ENCODE measurements at regions not wholly inside any gene's neighbourhood (a gene's known extent, or its start where the extent isn't known, plus 50 kb on each side); places are given as distances from the start of the nearest gene placed in this dataset.

- no peaks in the 10 kb centered on the region for H3K36me3 ChIP-seq (ENCODE audit: insufficient read depth)
- 49% methylated on average over 14 of the region's 14 CpGs for WGBS
- no peaks in the 10 kb centered on the region for H3K4me1 ChIP-seq (ENCODE audit: insufficient read depth)
- H3K27ac ChIP-seq (ENCODE audit: low read depth): no peak overlapping the region
- H3K4me3 ChIP-seq (ENCODE audit: low read depth, low read length): no peak overlapping the region
- no peak for DNase-seq (ENCODE audit: extremely low spot score)
Measured at GRCh38 chr1:22296701-22297591, 154.0 kb upstream of the WNT4 start.

- 69% methylated on average over 1 of the region's 1 CpG for WGBS
- Histone ChIP-seq H3K4me1 (ENCODE audit: insufficient read depth) (no peaks in the 10 kb centered on the region), H3K27ac (ENCODE audit: low read depth) (no peak overlapping the region), H3K36me3 (ENCODE audit: insufficient read depth) (no peaks in the 10 kb centered on the region), H3K4me3 (ENCODE audit: low read depth, low read length) (no peak overlapping the region)
- DNase-seq (ENCODE audit: extremely low spot score): no peak
Measured at GRCh38 chr1:22297999-22298398, 153.7 kb upstream of the ZBTB40 start.

- no peak for DNase-seq (ENCODE audit: extremely low spot score)
- no peaks in the 10 kb centered on the region for H3K4me1 ChIP-seq (ENCODE audit: insufficient read depth)
Measured at GRCh38 chr1:22303816-22304215, 147.8 kb upstream of the ZBTB40 start.

GRCh38 chr1:22309572-22309971, 142.1 kb upstream of the ZBTB40 start:
- no peak for DNase-seq (ENCODE audit: extremely low spot score)
- no peak overlapping the region for H3K27ac ChIP-seq (ENCODE audit: low read depth)
- WGBS: 92% methylated on average over 2 of the region's 2 CpGs
- no peaks in the 10 kb centered on the region for H3K4me1 ChIP-seq (ENCODE audit: insufficient read depth)
- H3K4me3 ChIP-seq (ENCODE audit: low read depth, low read length): no peak overlapping the region
- H3K36me3 ChIP-seq (ENCODE audit: insufficient read depth): no peaks in the 10 kb centered on the region

More at GRCh38 chr1:22303816-22304215, 147.8 kb upstream of the ZBTB40 start:
- Histone ChIP-seq H3K27ac (ENCODE audit: low read depth) (no peak overlapping the region), H3K36me3 (ENCODE audit: insufficient read depth) (no peaks in the 10 kb centered on the region), H3K4me3 (ENCODE audit: low read depth, low read length) (no peak overlapping the region)

GRCh38 chr1:22311461-22311860, 140.2 kb upstream of the ZBTB40 start:
- WGBS: 91% methylated on average over 6 of the region's 6 CpGs
- Histone ChIP-seq H3K36me3 (ENCODE audit: insufficient read depth) (no peaks in the 10 kb centered on the region), H3K27ac (ENCODE audit: low read depth) (no peak overlapping the region), H3K4me3 (ENCODE audit: low read depth, low read length) (no peak overlapping the region), H3K4me1 (ENCODE audit: insufficient read depth) (no peaks in the 10 kb centered on the region)
- no peak for DNase-seq (ENCODE audit: extremely low spot score)

GRCh38 chr1:22313321-22313720, 138.3 kb upstream of the ZBTB40 start:
- 83% methylated on average over 8 of the region's 8 CpGs for WGBS
- no peak for DNase-seq (ENCODE audit: extremely low spot score)

GRCh38 chr1:22314706-22315105, 136.9 kb upstream of the ZBTB40 start:
- Histone ChIP-seq H3K4me3 (ENCODE audit: low read depth, low read length) (no peak overlapping the region), H3K4me1 (ENCODE audit: insufficient read depth) (no peaks in the 10 kb centered on the region), H3K27ac (ENCODE audit: low read depth) (no peak overlapping the region), H3K36me3 (ENCODE audit: insufficient read depth) (no peaks in the 10 kb centered on the region)
- DNase-seq (ENCODE audit: extremely low spot score): no peak
- 91% methylated on average over 11 of the region's 11 CpGs for WGBS

More at GRCh38 chr1:22313321-22313720, 138.3 kb upstream of the ZBTB40 start:
- Histone ChIP-seq H3K4me3 (ENCODE audit: low read depth, low read length) (no peak overlapping the region), H3K36me3 (ENCODE audit: insufficient read depth) (no peaks in the 10 kb centered on the region), H3K27ac (ENCODE audit: low read depth) (no peak overlapping the region), H3K4me1 (ENCODE audit: insufficient read depth) (no peaks in the 10 kb centered on the region)

GRCh38 chr1:22315315-22316078, 136.2 kb upstream of the ZBTB40 start:
- H3K4me3 ChIP-seq (ENCODE audit: low read depth, low read length): no peak overlapping the region
- no peak overlapping the region for H3K27ac ChIP-seq (ENCODE audit: low read depth)
- whole genome bisulfite sequencing: 82% methylated on average over 21 of the region's 21 CpGs
- no peaks in the 10 kb centered on the region for H3K36me3 ChIP-seq (ENCODE audit: insufficient read depth)
- no peaks in the 10 kb centered on the region for H3K4me1 ChIP-seq (ENCODE audit: insufficient read depth)
- no peak for DNase-seq (ENCODE audit: extremely low spot score)

- Histone ChIP-seq H3K27ac (ENCODE audit: low read depth) (no peak overlapping the region), H3K36me3 (ENCODE audit: insufficient read depth) (no peaks in the 10 kb centered on the region), H3K4me3 (ENCODE audit: low read depth, low read length) (no peak overlapping the region), H3K4me1 (ENCODE audit: insufficient read depth) (no peaks in the 10 kb centered on the region)
- 84% methylated on average over 10 of the region's 10 CpGs for WGBS
- no peak for DNase-seq (ENCODE audit: extremely low spot score)
Measured at GRCh38 chr1:22317231-22317919, 134.3 kb upstream of the ZBTB40 start.

- WGBS: 90% methylated on average over 3 of the region's 3 CpGs
- H3K36me3 ChIP-seq (ENCODE audit: insufficient read depth): no peaks in the 10 kb centered on the region
- no peaks in the 10 kb centered on the region for H3K4me1 ChIP-seq (ENCODE audit: insufficient read depth)
- H3K27ac ChIP-seq (ENCODE audit: low read depth): no peak overlapping the region
- no peak for DNase-seq (ENCODE audit: extremely low spot score)
- no peak overlapping the region for H3K4me3 ChIP-seq (ENCODE audit: low read depth, low read length)
Measured at GRCh38 chr1:22317920-22318243, 133.8 kb upstream of the ZBTB40 start.

GRCh38 chr1:22318279-22318981, 133.2 kb upstream of the ZBTB40 start:
- H3K27ac ChIP-seq (ENCODE audit: low read depth): no peak overlapping the region
- 21% methylated on average over 24 of the region's 24 CpGs for WGBS
- DNase-seq (ENCODE audit: extremely low spot score): no peak
- no peaks in the 10 kb centered on the region for H3K4me1 ChIP-seq (ENCODE audit: insufficient read depth)
- H3K4me3 ChIP-seq (ENCODE audit: low read depth, low read length): no peak overlapping the region
- H3K36me3 ChIP-seq (ENCODE audit: insufficient read depth): no peaks in the 10 kb centered on the region

- WGBS: 89% methylated on average over 5 of the region's 5 CpGs
- DNase-seq (ENCODE audit: extremely low spot score): no peak
Measured at GRCh38 chr1:22319608-22320007, 132.0 kb upstream of the ZBTB40 start.

GRCh38 chr1:22320587-22321344, 130.9 kb upstream of the ZBTB40 start:
- Histone ChIP-seq H3K36me3 (ENCODE audit: insufficient read depth) (no peaks in the 10 kb centered on the region), H3K4me3 (ENCODE audit: low read depth, low read length) (no peak overlapping the region), H3K4me1 (ENCODE audit: insufficient read depth) (no peaks in the 10 kb centered on the region), H3K27ac (ENCODE audit: low read depth) (no peak overlapping the region)
- DNase-seq (ENCODE audit: extremely low spot score): no peak
- 62% methylated on average over 9 of the region's 9 CpGs for WGBS

More at GRCh38 chr1:22319608-22320007, 132.0 kb upstream of the ZBTB40 start:
- no peaks in the 10 kb centered on the region for H3K4me1 ChIP-seq (ENCODE audit: insufficient read depth)
- no peaks in the 10 kb centered on the region for H3K36me3 ChIP-seq (ENCODE audit: insufficient read depth)
- H3K4me3 ChIP-seq (ENCODE audit: low read depth, low read length): no peak overlapping the region
- no peak overlapping the region for H3K27ac ChIP-seq (ENCODE audit: low read depth)
